IMR-90 (cell line): ENCODE measurements at regions not wholly inside any gene's neighbourhood (a gene's known extent, or its start where the extent isn't known, plus 50 kb on each side); places are given as distances from the start of the nearest gene placed in this dataset.

ENCODE experiments used
- ATAC-seq: fragments of 200-7000 bp; cut with Tn5 transposase; 2 replicates; pipeline ENCODE4 v1.9.1; 2020; ENCODE audit warnings: low read depth, mild to moderate bottlenecking, moderate library complexity
- BruUV-seq: library from RNA; stranded (reverse); fragments of 400-500 nt; replicated peaks from 2 replicates; lab custom pipeline; 2021; lab: Mats Ljungman, UMichigan
- CTCF ChIA-PET: fragments of 300-600 bp; formaldehyde crosslinking; extraction: SDS; loops from one replicate; lab custom pipeline; 2021; ENCODE audit warnings: antibody characterized with exemption; lab: Yijun Ruan, JAX
- POLR2A ChIA-PET: fragments of 300-600 bp; sonication (Branson Sonifier 250); formaldehyde crosslinking; loops from one replicate; lab custom pipeline; 2022; ENCODE audit warnings: antibody characterized with exemption; ENCODE audit not compliant: unreplicated experiment; lab: Charles Lee
- DNase-seq: peaks from one replicate; pipeline ENCODE4 v3.0.0; 2013
- H2AFZ ChIP-seq: replicated peaks from 2 replicates; pipeline ENCODE3; 2013; ENCODE audit warnings: low read length, mild to moderate bottlenecking; ENCODE audit not compliant: poor library complexity
- H2AK5ac ChIP-seq: 2 replicates; pipeline ENCODE4 v1.6.1; 2013; ENCODE audit warnings: low read depth, low read length, inconsistent platforms
- H2AK9ac ChIP-seq: replicated peaks from 2 replicates; pipeline ENCODE3; 2013; ENCODE audit warnings: mild to moderate bottlenecking, low read depth, low read length, moderate library complexity; ENCODE audit not compliant: poor library complexity
- H2BK120ac ChIP-seq: 2 replicates; pipeline ENCODE4 v1.6.1; 2013; ENCODE audit warnings: low read depth, low read length, inconsistent platforms
- H2BK15ac ChIP-seq: 3 replicates; pipeline ENCODE4 v1.6.1; 2013; ENCODE audit warnings: low read depth, low read length, inconsistent platforms
- H2BK20ac ChIP-seq: 2 replicates; pipeline ENCODE4 v1.6.1; 2013; ENCODE audit warnings: low read depth, mild to moderate bottlenecking, inconsistent platforms, low read length, moderate library complexity
- H2BK5ac ChIP-seq: 2 replicates; pipeline ENCODE4 v1.6.1; 2013; ENCODE audit warnings: mild to moderate bottlenecking, low read depth, low read length, inconsistent platforms; ENCODE audit not compliant: poor library complexity, severe bottlenecking
- H3K14ac ChIP-seq: replicated peaks from 2 replicates; pipeline ENCODE4 v1.6.1; 2013; ENCODE audit warnings: low read depth, low read length, inconsistent platforms
- H3K18ac ChIP-seq: 2 replicates; pipeline ENCODE4 v1.6.1; 2013; ENCODE audit warnings: low read depth, low read length, control low read depth
- H3K23ac ChIP-seq: 2 replicates; pipeline ENCODE4 v1.6.1; 2013; ENCODE audit warnings: low read depth, low read length, inconsistent platforms
- H3K27ac ChIP-seq: 2 replicates; pipeline ENCODE4 v1.5.1; 2013; ENCODE audit warnings: mild to moderate bottlenecking, control low read depth, low read length; ENCODE audit not compliant: insufficient read depth
- H3K27me3 ChIP-seq: 2 replicates; pipeline ENCODE4 v1.6.1; 2013; ENCODE audit warnings: low read length; ENCODE audit not compliant: control insufficient read depth, insufficient read depth
- H3K36me3 ChIP-seq: 2 replicates; pipeline ENCODE4 v1.6.1; 2013; ENCODE audit warnings: low read length, mixed read lengths; ENCODE audit not compliant: control insufficient read depth, insufficient read depth
- H3K4ac ChIP-seq: 2 replicates; pipeline ENCODE4 v1.6.1; 2013; ENCODE audit warnings: low read depth, low read length, inconsistent platforms
- H3K4me1 ChIP-seq: 2 replicates; pipeline ENCODE4 v1.6.1; 2013; ENCODE audit warnings: low read length, mixed read lengths; ENCODE audit not compliant: control insufficient read depth, insufficient read depth
- H3K4me2 ChIP-seq: 2 replicates; pipeline ENCODE4 v1.6.1; 2013; ENCODE audit warnings: low read depth, mild to moderate bottlenecking, control low read depth, low read length, moderate library complexity
- H3K4me3 ChIP-seq: 2 replicates; pipeline ENCODE4 v1.5.1; 2013; ENCODE audit warnings: low read depth, mild to moderate bottlenecking, control low read depth, low read length, moderate library complexity; ENCODE audit not compliant: insufficient read depth
- H3K56ac ChIP-seq: 2 replicates; pipeline ENCODE4 v1.6.1; 2013; ENCODE audit warnings: low read length, inconsistent platforms; ENCODE audit not compliant: insufficient read depth; ENCODE audit errors: extremely low read depth
- H3K79me1 ChIP-seq, 2 experiments: 2 replicates each; pipeline ENCODE4 v1.6.1; 2013; ENCODE audit warnings: low read length in 2 of 2, inconsistent platforms in 1 of 2, low read depth in 1 of 2
- H3K9ac ChIP-seq: 2 replicates; pipeline ENCODE4 v1.6.1; 2013; ENCODE audit warnings: low read depth, low read length, control low read depth
- H3K9me1 ChIP-seq: 2 replicates; pipeline ENCODE4 v1.6.1; 2013; ENCODE audit warnings: low read length, inconsistent platforms; ENCODE audit not compliant: insufficient read depth
- H3K9me3 ChIP-seq: 2 replicates; pipeline ENCODE4 v1.6.1; 2013; ENCODE audit warnings: low read length; ENCODE audit not compliant: control insufficient read depth, insufficient read depth
- H4K20me1 ChIP-seq: 2 replicates; pipeline ENCODE4 v1.6.1; 2013; ENCODE audit warnings: low read length, inconsistent platforms; ENCODE audit not compliant: insufficient read depth
- H4K5ac ChIP-seq: 2 replicates; pipeline ENCODE4 v1.6.1; 2013; ENCODE audit warnings: mild to moderate bottlenecking, low read depth, low read length, control low read depth
- H4K8ac ChIP-seq, 2 experiments: 2 replicates each; pipeline ENCODE4 v1.6.1; 2013; ENCODE audit warnings: low read depth in 2 of 2, low read length in 2 of 2, control low read depth in 1 of 2, inconsistent platforms in 1 of 2
- H4K91ac ChIP-seq: 2 replicates; pipeline ENCODE4 v1.6.1; 2013; ENCODE audit warnings: low read depth, low read length, inconsistent platforms; ENCODE audit not compliant: insufficient read depth
- BHLHE40 ChIP-seq: fragments of 150-350 bp; IDR thresholded peaks from 2 replicates; pipeline ENCODE4 v1.6.1; 2016; ENCODE audit warnings: mild to moderate bottlenecking, low read depth, low read length
- CHD1 ChIP-seq: IDR thresholded peaks from 2 replicates; pipeline ENCODE4 v1.6.1; 2012; ENCODE audit warnings: low read depth, low read length, improper control_type of control experiment
- MAZ ChIP-seq: IDR thresholded peaks from 2 replicates; pipeline ENCODE4 v1.6.1; 2012; ENCODE audit warnings: low read depth, mild to moderate bottlenecking, low read length, improper control_type of control experiment, moderate library complexity, borderline replicate concordance
- RAD21 ChIP-seq: IDR thresholded peaks from 2 replicates; pipeline ENCODE4 v1.6.1; 2012; ENCODE audit warnings: low read length, improper control_type of control experiment
- SMC3 ChIP-seq: fragments of 150-350 bp; IDR thresholded peaks from 2 replicates; pipeline ENCODE4 v1.6.1; 2016; ENCODE audit warnings: low read depth, mild to moderate bottlenecking, antibody characterized with exemption, low read length, moderate library complexity
- WGBS, 2 experiments: methylation state at CpG; one replicate each; pipeline versions ENCODE4 v1.1.5 to v1.1.7; 2013; ENCODE audit warnings: missing lambda C conversion rate in 2 of 2; ENCODE audit not compliant: insufficient read length in 1 of 2; ENCODE audit errors: extremely low coverage in 2 of 2; 5-methylcytosine and 5-hydroxymethylcytosine counted together
- dilution Hi-C: fragments of 300-500 bp; cut with HindIII; formaldehyde crosslinking; loops from one replicate; pipeline ENCODE4 v1.14.3; 2018; ENCODE audit warnings: low sequenced_read_pairs; ENCODE audit not compliant: unreplicated experiment
- in situ Hi-C: fragments of 300-500 bp; cut with MboI; formaldehyde crosslinking; loops from 3 replicates; pipeline ENCODE4 v1.14.3; 2019; ENCODE audit warnings: low sequenced_read_pairs, inconsistent platforms, mixed read lengths
- intact Hi-C: fragments of 100-400 bp; cut with micrococcal nuclease; formaldehyde crosslinking; loops from 2 replicates; pipeline ENCODE4 v1.10.0; 2022

DNA sequence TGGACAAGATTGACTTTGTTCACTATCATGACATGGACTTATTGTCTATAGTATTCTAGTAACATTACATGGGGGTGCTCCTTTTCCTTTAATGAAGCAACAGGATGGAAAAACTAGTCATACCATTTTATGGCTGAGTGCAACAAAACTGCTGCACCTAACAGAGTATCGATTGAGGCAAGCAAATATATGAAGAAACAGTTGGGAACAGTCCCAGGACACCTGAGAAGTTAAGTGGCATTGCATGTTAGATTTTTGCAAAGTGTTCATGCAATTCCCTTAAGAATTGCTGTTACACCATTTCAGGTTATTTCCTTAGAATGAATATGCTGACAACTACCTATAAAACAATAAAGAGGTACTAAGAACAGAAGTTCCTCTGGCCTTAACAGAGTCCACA is 541.5 kb upstream of the ANO3 start:
- H4K20me1 ChIP-seq, result no peaks in the 10 kb centered on the region

More for the DNA sequence above, 541.5 kb upstream of the ANO3 start:
- Histone ChIP-seq H4K91ac (no peak overlapping the region), H3K56ac (no peak overlapping the region), H3K36me3 (no peaks in the 10 kb centered on the region), H3K4me3 (no peak overlapping the region), H3K27me3 (no peaks in the 10 kb centered on the region), H2AK5ac (no peak overlapping the region), H2BK5ac (no peak overlapping the region), H3K4me2 (no peak overlapping the region), H3K79me1 (no peaks in the 10 kb centered on the region), H2BK20ac (no peak overlapping the region), H2AK9ac (no peak overlapping the region), H3K23ac (no peak overlapping the region), H3K4me1 (no peaks in the 10 kb centered on the region), H3K4ac (no peak overlapping the region), H4K8ac (no peak overlapping the region), H2BK120ac (no peak overlapping the region), H4K5ac (no peak overlapping the region), H3K14ac (no peak overlapping the region), H3K9ac (no peak overlapping the region), H2BK15ac (no peak overlapping the region), H3K27ac (no peak overlapping the region), H2AFZ (no peak overlapping the region), H3K9me3 (no peaks in the 10 kb centered on the region), H3K18ac (no peak overlapping the region), H3K9me1 (no peaks in the 10 kb centered on the region)
- no TSS peak for BruUV-seq
- dilution Hi-C loops (no loop called here), intact Hi-C loops (no loop called here), in situ Hi-C loops (no loop called here)
- TF ChIP-seq RAD21 (no peak), MAZ (no peak), SMC3 (no peak), CHD1 (no peak), BHLHE40 (no peak)
- no CpG with 5 or more reads among the region's 1 CpG for WGBS, 2 experiments
- DNase-seq (no peak), ATAC-seq (no peak)
- CTCF ChIA-PET, result no interaction called here
- POLR2A ChIA-PET, result no interaction called here
